ENCODE measurements at regions not wholly inside any gene's neighbourhood (a gene's known extent, or its start where the extent isn't known, plus 50 kb on each side); places are given as distances from the start of the nearest gene placed in this dataset.

- no peak for TF ChIP-seq EZH2 (IDR thresholded peaks at IDR 0.05; ENCODE audit: borderline replicate concordance, low read length)
- TF ChIP-seq CTCF (conservative IDR thresholded peaks at IDR 0.05 in 1 of 2, IDR thresholded peaks at IDR 0.05 in 1 of 2; ENCODE audit: extremely low read depth in 1 of 2, insufficient read depth in 1 of 2, low read depth in 1 of 2, low read length in 2 of 2): no peak
These were observed 580.2 kb downstream of the EBF1 start for GRCh38 chr5:158519433-158520021.
